Central memory CD8-positive, alpha-beta T cell (primary cell): ENCODE measurements at regions not wholly inside any gene's neighbourhood (a gene's known extent, or its start where the extent isn't known, plus 50 kb on each side); places are given as distances from the start of the nearest gene placed in this dataset.

Experiments
- ATAC-seq: fragments of 150-1000 bp; cut with Tn5 transposase; replicated peaks from 2 replicates; pipeline ENCODE4 v1.10.0; 2022; ENCODE audit warnings: mild to moderate bottlenecking, moderate FRiP score, moderate number of reproducible peaks; ENCODE audit not compliant: poor library complexity, severe bottlenecking; ENCODE audit errors: extremely low read depth
- DNase-seq, 2 donors: peaks; one replicate each; pipeline ENCODE4 v3.0.0; 2021; ENCODE audit warnings: low spot score in 2 of 2
- H3K27ac Mint-ChIP-seq: one replicate; pipeline ENCODE4 v1.8.0; 2022; ENCODE audit warnings: low read depth, mild to moderate bottlenecking, moderate library complexity, mixed read lengths
- H3K27me3 Mint-ChIP-seq: one replicate; pipeline ENCODE4 v1.8.0; 2022; ENCODE audit warnings: mixed read lengths
- H3K36me3 Mint-ChIP-seq: one replicate; pipeline ENCODE4 v1.8.0; 2022; ENCODE audit warnings: mild to moderate bottlenecking, moderate library complexity, mixed read lengths; ENCODE audit not compliant: insufficient read depth
- H3K4me1 Mint-ChIP-seq: one replicate; pipeline ENCODE4 v1.8.0; 2022; ENCODE audit warnings: mixed read lengths
- H3K4me3 Mint-ChIP-seq: one replicate; pipeline ENCODE4 v1.8.0; 2022; ENCODE audit warnings: mild to moderate bottlenecking, moderate library complexity, mixed read lengths
- H3K9me3 Mint-ChIP-seq: one replicate; pipeline ENCODE4 v1.8.0; 2022; ENCODE audit warnings: mixed read lengths

GRCh38 chr13:57784633-57785032 is 153.1 kb downstream of the PCDH17 start:
- Mint-ChIP-seq H3K4me1 (no peaks in the 10 kb centered on the region), H3K27ac (no peak overlapping the region), H3K36me3 (no peaks in the 10 kb centered on the region), H3K9me3 (peaks cover 27% of the 10 kb centered on the region), H3K4me3 (no peak overlapping the region), H3K27me3 (no peaks in the 10 kb centered on the region)
- DNase-seq, result no peak
- no peak for ATAC-seq

- H3K27ac Mint-ChIP-seq, result no peak overlapping the region
- no peak overlapping the region for H3K4me3 Mint-ChIP-seq
- H3K9me3 Mint-ChIP-seq, result peaks cover 27% of the 10 kb centered on the region
- no peaks in the 10 kb centered on the region for H3K4me1 Mint-ChIP-seq
- no peaks in the 10 kb centered on the region for H3K36me3 Mint-ChIP-seq
- DNase-seq (no peak), ATAC-seq (no peak)
- no peaks in the 10 kb centered on the region for H3K27me3 Mint-ChIP-seq
Measured at GRCh38 chr13:57787058-57787791, 155.7 kb downstream of the PCDH17 start.

DNA sequence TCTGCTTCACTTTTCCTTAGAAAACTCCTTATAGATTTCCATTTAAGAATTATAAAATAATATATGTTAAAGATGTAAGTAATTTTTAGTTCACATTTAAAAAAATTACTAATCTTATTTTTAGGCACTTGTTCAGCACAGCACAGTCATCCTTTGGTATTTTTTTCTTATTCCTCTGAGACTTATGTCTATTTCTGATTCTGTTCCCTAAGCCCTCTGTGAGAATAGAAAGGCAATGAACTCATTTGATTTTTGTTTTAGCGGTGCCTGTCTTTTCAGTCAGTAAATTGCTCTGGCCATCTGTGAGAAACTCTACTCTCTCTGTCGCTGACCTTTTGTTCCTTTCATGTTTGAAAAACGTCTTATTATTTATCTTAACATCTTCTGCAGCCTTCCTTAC is 168.1 kb downstream of the PCDH17 start:
- Mint-ChIP-seq H3K9me3 (peaks cover 9% of the 10 kb centered on the region), H3K4me1 (no peaks in the 10 kb centered on the region), H3K4me3 (no peak overlapping the region), H3K27ac (no peak overlapping the region), H3K27me3 (no peaks in the 10 kb centered on the region), H3K36me3 (no peaks in the 10 kb centered on the region)
- ATAC-seq (no peak), DNase-seq (no peak)

GRCh38 chr13:57813651-57814050 is 182.1 kb downstream of the PCDH17 start:
- no peak overlapping the region for H3K27ac Mint-ChIP-seq
- no peaks in the 10 kb centered on the region for H3K27me3 Mint-ChIP-seq
- H3K4me3 Mint-ChIP-seq, result no peak overlapping the region
- no peak for ATAC-seq
- no peaks in the 10 kb centered on the region for H3K4me1 Mint-ChIP-seq
- H3K36me3 Mint-ChIP-seq, result no peaks in the 10 kb centered on the region
- H3K9me3 Mint-ChIP-seq, result peaks cover 6% of the 10 kb centered on the region
- DNase-seq, result no peak

GRCh38 chr13:57815600-57815999 is 184.1 kb downstream of the PCDH17 start:
- Mint-ChIP-seq H3K4me3 (no peak overlapping the region), H3K9me3 (peaks cover 6% of the 10 kb centered on the region), H3K4me1 (no peaks in the 10 kb centered on the region), H3K27me3 (no peaks in the 10 kb centered on the region), H3K36me3 (no peaks in the 10 kb centered on the region), H3K27ac (no peak overlapping the region)
- DNase-seq (no peak), ATAC-seq (no peak)

DNA sequence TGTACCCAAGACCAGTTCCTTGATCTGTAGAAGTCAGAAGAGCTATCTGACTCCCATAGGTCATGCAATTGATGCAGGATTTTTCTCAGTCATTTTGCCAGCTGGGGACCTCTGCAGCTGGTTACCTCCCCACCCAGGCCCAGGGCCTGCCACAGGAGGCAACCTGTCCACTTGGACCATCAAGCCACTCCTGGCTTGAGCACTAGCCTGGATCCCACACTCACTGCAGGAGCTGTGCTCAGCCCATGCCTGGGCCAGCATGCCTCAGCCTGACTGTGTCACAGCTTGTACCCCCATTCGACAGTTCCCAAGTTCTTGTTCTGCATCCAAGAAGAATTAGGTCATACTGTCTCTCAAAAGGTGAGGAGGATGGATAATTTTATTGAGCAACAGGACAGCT is 189.4 kb downstream of the PCDH17 start:
- no peaks in the 10 kb centered on the region for H3K4me1 Mint-ChIP-seq
- H3K4me3 Mint-ChIP-seq, result no peak overlapping the region
- H3K27ac Mint-ChIP-seq, result no peak overlapping the region
- ATAC-seq (no peak), DNase-seq (no peak)
- H3K36me3 Mint-ChIP-seq, result no peaks in the 10 kb centered on the region
- peaks cover 6% of the 10 kb centered on the region for H3K9me3 Mint-ChIP-seq
- no peaks in the 10 kb centered on the region for H3K27me3 Mint-ChIP-seq

DNA sequence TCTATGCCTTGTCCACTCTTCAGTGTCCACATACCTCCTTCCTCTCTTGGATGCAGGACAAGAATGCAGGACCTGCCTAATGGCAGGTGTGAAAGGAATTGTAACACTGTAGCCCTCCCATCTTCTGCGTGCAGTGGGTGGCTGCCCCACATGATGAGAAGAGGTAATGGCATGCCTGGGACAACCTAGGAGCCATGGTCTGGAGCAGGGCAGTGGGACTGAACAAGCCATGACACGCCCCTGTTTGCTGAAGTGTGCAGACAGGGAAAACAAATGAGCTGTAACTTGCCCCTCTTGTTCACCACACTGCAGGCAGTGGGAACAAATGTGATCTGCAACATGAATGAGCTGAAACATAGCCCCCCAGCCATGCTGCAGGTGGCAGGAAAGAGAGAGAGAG is 192.2 kb downstream of the PCDH17 start:
- Mint-ChIP-seq H3K4me1 (no peaks in the 10 kb centered on the region), H3K27me3 (no peaks in the 10 kb centered on the region), H3K27ac (no peak overlapping the region), H3K9me3 (peaks cover 12% of the 10 kb centered on the region), H3K4me3 (no peak overlapping the region), H3K36me3 (no peaks in the 10 kb centered on the region)
- no peak for DNase-seq
- ATAC-seq, result no peak

- H3K36me3 Mint-ChIP-seq, result no peaks in the 10 kb centered on the region
- DNase-seq (no peak), ATAC-seq (no peak)
- no peaks in the 10 kb centered on the region for H3K4me1 Mint-ChIP-seq
- peaks cover 14% of the 10 kb centered on the region for H3K9me3 Mint-ChIP-seq
- H3K4me3 Mint-ChIP-seq, result no peak overlapping the region
- H3K27ac Mint-ChIP-seq, result no peak overlapping the region
- H3K27me3 Mint-ChIP-seq, result no peaks in the 10 kb centered on the region
Measured at GRCh38 chr13:57824121-57824520, 192.6 kb downstream of the PCDH17 start.

GRCh38 chr13:57825066-57825465 is 193.5 kb downstream of the PCDH17 start:
- Mint-ChIP-seq H3K9me3 (peaks cover 21% of the 10 kb centered on the region), H3K27me3 (no peaks in the 10 kb centered on the region), H3K4me3 (no peak overlapping the region), H3K27ac (no peak overlapping the region), H3K36me3 (no peaks in the 10 kb centered on the region), H3K4me1 (no peaks in the 10 kb centered on the region)
- ATAC-seq (no peak), DNase-seq (no peak)

DNA sequence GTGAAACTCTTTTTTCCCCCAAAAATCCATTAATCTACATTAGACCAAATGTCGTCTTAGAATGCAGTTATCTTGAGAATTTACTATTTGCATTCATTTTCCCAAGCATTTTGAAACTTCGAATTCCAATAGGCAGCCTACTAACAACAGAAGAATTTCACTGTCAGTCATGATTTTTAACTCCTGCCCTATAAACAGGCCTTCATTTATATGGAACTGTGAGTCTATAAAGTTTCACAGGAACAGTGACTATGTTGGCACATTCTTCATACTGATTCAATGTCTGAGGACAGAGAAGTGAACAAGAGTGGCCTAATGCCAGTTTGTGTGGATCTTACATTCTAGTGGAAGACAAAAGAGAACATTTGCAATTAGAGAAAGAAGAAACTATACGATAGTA is 198.0 kb downstream of the PCDH17 start:
- Mint-ChIP-seq H3K27ac (no peak overlapping the region), H3K27me3 (no peaks in the 10 kb centered on the region), H3K9me3 (peaks cover 30% of the 10 kb centered on the region), H3K4me1 (no peaks in the 10 kb centered on the region), H3K4me3 (no peak overlapping the region), H3K36me3 (no peaks in the 10 kb centered on the region)
- DNase-seq (no peak), ATAC-seq (no peak)

DNA sequence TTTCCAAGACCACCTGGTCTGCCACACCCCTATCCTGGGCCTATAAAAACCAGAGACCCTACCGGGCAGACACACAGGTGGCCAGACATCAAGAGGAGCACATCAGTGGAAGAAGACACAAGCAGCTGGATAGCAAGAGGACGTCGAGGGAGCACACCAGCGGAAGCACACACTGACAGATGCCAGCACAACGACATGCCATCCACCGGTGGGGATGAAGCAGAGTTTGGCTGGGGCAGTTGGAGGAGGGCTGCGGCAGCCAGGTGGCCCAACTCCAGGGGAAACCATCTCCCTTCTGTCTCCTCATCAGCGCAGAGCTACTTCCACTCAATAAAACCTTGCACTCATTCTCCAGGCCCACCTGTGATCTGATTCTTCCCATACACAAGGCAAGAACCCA is 200.6 kb downstream of the PCDH17 start:
- Mint-ChIP-seq H3K4me3 (no peak overlapping the region), H3K27ac (no peak overlapping the region), H3K36me3 (no peaks in the 10 kb centered on the region), H3K4me1 (no peaks in the 10 kb centered on the region), H3K9me3 (peaks cover 33% of the 10 kb centered on the region), H3K27me3 (no peaks in the 10 kb centered on the region)
- ATAC-seq (no peak), DNase-seq (no peak)

DNA sequence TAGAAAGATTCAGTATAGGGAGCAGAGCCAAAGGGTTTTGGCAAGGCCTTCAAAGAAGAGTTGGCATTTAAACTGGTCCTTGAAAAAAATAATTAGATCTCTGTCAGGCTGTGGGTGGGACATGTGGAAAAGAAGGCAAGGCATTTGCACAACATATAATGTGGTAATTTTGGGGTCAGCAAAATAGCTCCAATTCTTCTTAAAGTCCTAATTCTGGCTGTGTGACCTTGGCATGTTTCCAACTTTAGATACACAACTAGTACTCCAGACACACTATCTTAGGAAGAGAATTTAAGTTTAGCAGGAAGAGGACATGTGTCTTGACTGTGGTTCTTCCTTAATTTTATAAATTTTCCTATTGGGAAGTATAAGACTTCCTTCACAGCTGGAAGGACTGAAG is 206.3 kb downstream of the PCDH17 start:
- H3K27ac Mint-ChIP-seq, result no peak overlapping the region
- DNase-seq (no peak), ATAC-seq (no peak)
- H3K9me3 Mint-ChIP-seq, result peaks cover 26% of the 10 kb centered on the region
- no peaks in the 10 kb centered on the region for H3K4me1 Mint-ChIP-seq
- no peak overlapping the region for H3K4me3 Mint-ChIP-seq
- H3K36me3 Mint-ChIP-seq, result no peaks in the 10 kb centered on the region
- H3K27me3 Mint-ChIP-seq, result no peaks in the 10 kb centered on the region

DNA sequence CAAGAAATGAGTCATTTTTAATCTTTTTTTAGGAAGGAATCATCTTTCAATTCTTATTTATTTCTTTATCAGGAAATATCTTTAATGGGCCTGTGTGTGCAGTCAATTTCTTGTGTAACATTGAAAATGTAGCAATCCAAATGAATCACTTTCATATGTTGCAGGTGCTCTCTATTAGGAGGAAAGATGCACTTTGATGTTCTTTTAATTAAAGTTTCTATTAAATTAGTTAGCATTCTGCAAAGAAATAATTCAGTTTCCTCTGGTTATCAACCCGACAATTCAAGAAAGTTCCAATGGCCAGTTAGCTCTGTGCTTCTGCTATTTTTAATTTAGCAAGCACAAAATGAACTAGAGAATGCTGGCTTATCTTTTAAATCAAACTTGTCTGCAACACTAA is 212.0 kb downstream of the PCDH17 start:
- H3K4me1 Mint-ChIP-seq, result no peaks in the 10 kb centered on the region
- H3K27me3 Mint-ChIP-seq, result no peaks in the 10 kb centered on the region
- ATAC-seq (no peak), DNase-seq (no peak)
- no peak overlapping the region for H3K27ac Mint-ChIP-seq
- H3K4me3 Mint-ChIP-seq, result no peak overlapping the region
- H3K9me3 Mint-ChIP-seq, result peaks cover 21% of the 10 kb centered on the region
- no peaks in the 10 kb centered on the region for H3K36me3 Mint-ChIP-seq
